ENCODE measurements at regions not wholly inside any gene's neighbourhood (a gene's known extent, or its start where the extent isn't known, plus 50 kb on each side); places are given as distances from the start of the nearest gene placed in this dataset.
"Not testable (repeated sequence)": the region's sequence is repeated elsewhere in the genome, so short reads cannot be mapped to it uniquely, and the experiment has no call there.

DNA sequence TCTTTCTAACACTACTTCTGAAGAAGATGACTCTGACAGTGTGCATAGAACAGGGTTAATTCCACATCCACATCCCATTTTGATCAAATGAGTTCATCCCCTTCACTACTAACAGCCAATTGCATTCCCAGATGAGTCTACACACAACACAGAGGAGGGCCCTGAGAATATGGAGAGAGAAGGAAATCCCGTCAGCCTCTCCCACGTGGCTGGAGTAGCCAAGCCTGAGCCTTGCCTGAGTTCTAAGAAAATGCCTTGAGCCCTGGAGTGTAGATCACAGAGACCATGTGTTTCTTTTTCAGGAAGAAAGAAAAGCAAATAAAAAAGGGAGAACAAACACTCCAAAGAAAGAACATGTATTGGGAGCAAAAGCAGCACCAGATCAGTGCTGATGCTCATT, 1147.7 kb downstream of the TMEM121 start:
- TF ChIP-seq, protein P1, sequence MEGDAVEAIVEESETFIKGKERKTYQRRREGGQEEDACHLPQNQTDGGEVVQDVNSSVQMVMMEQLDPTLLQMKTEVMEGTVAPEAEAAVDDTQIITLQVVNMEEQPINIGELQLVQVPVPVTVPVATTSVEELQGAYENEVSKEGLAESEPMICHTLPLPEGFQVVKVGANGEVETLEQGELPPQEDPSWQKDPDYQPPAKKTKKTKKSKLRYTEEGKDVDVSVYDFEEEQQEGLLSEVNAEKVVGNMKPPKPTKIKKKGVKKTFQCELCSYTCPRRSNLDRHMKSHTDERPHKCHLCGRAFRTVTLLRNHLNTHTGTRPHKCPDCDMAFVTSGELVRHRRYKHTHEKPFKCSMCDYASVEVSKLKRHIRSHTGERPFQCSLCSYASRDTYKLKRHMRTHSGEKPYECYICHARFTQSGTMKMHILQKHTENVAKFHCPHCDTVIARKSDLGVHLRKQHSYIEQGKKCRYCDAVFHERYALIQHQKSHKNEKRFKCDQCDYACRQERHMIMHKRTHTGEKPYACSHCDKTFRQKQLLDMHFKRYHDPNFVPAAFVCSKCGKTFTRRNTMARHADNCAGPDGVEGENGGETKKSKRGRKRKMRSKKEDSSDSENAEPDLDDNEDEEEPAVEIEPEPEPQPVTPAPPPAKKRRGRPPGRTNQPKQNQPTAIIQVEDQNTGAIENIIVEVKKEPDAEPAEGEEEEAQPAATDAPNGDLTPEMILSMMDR (IDR thresholded peaks at IDR 0.05; ENCODE audit: low read depth, low read length): not testable (repeated sequence)
- not testable (repeated sequence) for TF ChIP-seq POLR2A (IDR thresholded peaks at IDR 0.05; ENCODE audit: extremely low read depth, insufficient read length); MYC (IDR thresholded peaks at IDR 0.05; ENCODE audit: low read depth, low read length)
- TF ChIP-seq, protein P2, sequence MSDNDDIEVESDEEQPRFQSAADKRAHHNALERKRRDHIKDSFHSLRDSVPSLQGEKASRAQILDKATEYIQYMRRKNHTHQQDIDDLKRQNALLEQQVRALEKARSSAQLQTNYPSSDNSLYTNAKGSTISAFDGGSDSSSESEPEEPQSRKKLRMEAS (IDR thresholded peaks at IDR 0.05; ENCODE audit: low read depth, low read length): not testable (repeated sequence)

Data from NB4 (cell line).